Kasumi-1 (cell line): ENCODE measurements at regions not wholly inside any gene's neighbourhood (a gene's known extent, or its start where the extent isn't known, plus 50 kb on each side); places are given as distances from the start of the nearest gene placed in this dataset.

Experiments used
- DNase-seq, 2 experiments: peaks; one replicate each; lab custom pipeline; 2025; lab: John Stamatoyannopoulos, UW

DNA sequence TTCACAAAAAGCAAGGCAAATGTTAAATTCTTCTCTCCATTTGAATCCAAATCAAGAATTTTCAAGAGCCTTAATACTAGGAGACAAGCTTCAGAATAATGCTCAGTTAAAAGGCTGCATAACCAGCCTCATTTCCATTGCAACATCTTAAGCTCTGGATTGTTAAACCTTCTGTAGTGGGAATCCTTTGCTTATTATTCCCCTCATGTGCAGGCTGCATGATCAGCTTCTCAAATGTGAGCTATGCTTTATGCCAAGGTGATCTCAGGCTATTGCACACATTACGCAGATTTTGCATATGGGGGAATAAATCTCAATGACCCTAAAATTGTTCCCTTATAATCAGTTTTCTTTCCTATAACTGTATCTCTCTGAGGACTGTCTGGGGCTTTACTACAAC, 71.7 kb upstream of the CCDC196 start:
- DNase-seq = no peak

DNA sequence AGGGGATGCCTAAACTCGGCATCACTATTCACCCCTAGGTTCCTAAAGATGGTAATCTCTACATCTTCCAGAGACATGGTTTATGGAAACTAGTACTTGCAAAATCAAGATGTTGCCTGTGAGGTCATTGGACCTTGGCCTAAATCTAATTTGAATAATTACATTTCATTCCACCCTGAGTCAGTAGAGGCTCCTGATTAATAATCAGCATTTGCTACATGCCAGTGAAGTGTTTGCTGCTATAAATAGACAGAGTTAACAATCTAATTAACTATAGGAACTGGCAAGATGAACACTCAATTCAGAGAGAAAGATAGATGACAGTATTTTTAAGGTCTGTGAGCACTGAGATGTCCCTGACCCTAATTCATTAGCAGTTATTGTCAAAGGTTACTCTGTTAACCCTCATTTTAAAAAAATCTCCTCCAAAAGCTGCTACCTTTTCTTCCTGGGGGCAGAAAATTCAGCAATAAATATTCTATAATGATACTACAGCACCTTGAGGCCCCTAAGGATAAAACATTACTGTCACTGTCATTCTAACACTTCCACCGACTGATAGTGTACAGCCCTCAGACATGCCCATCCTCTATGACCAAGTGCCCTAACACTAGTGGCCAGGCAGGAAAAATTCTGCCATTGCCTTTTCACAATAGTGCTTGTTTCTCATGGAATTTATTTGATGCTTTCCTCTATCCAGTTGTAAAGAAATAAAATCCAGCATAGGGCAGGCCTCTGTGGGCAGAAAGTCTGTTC, 65.7 kb upstream of the CCDC196 start:
- no peak for DNase-seq

DNA sequence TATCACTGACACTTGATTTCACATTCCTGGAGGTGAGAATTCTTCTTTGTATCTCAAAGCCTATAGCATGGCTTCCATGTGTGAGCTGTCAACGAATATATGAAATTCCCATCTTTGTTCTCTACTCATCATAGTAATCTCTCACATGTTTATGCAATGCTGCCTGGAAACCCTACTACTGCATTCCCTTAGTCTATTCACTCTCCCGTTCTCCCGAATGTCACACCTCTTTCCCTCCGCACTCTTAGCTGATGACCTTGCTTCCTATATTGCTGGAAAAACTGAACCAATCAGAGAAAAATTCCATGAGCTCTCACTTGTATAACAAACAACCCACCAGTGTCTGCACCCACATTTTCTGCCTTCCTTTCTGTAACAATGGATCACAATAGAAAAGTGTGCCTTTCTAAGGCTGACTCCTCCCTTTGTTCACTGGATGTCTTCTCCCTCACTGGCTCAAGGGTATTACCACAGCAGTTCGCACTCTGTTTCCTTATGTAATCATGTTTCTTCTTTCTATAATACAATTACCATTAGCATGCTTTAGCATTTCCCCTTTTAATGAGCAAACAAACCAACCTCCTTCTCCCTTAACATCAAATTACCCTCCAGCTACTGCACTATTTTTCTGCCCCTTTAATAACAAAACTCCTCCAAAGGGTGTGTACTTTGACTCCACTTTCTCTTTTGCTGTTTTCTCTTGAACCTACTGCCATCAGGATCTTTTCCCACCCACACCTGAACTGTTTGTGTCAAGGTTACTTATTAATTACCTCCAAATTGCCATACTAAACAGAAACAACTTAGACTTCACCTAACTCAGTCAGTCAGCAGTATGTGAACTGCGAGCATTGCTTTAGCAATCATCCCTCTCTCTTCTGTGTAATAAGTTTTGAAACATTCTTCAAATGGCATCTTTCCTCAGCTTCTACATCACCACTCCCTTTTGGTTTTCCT, 63.9 kb upstream of the CCDC196 start:
- DNase-seq = no peak

DNA sequence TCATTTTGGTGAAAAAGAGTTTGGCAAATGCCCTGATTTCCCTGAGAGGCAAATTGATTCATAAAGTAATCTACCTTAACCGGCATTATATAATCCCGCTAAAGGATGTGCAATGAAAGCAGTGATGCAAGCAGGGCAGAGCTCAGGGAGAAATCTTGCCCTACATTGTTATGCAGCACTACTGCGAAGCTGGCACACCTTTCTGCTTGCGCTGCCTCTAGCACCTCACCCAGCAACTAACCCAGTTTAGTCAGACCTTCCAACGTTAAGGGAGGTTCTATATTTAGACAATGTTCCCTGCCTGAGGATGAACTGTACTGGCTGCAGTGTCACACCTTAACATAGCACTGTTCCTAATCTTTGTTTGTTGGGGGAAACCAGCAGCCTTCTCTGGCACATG, 60.8 kb upstream of the CCDC196 start:
- no peak for DNase-seq

DNA sequence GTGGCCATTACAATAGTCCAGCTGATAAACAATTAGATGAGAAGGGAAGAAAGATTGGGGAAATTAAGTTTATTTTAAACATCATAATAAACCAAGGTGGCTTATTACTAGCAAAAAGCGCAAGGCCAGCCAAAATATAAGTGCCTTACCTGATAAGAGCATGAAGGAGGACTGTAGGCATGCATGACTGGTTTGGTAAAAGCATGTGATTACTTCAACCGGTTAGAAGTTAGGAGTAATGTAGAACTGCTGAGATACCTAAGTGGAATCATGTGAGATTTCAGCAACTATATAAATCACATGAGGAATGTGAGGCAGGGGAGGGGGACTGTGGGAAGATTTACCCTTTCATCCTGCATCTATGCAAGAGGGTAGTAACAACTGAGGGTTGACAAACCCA, 59.7 kb upstream of the CCDC196 start:
- no peak for DNase-seq

DNA sequence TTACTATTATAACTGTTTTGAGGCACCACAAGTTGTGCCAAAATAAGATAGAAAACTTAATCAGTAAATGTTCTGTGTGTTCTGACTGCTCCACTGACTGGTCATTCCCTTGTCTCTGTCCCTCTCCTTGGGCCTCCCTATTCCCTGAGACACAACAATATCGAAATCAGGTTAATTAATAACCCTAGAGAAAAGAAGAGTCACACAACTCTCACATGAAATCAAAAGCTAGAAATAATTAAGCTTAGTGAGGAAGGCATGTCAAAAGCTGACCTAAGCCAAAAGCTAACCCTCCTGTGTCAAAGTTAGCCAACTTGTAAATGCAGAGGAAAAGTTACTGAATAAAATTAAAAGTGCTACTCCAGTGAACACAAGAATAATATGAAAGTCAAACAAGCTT, 53.8 kb upstream of the CCDC196 start:
- no peak for DNase-seq

DNA sequence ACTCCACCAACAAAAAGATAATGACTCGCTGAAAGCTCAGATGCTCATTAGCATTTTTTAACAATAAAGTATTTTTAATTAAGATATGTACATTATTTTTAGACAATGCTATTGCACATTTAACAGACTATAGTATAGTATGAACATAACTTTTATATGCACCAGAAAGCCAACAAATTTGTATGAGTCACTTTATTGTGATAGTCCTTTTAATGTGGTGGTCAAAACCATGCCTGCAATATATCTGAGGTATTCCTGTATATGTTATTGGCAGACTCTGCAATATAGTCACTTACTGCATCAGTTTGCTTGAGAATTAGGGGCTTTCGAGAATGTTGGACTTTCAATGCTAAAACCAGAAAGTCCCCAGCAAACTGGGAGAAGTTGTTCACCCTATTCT, 51.7 kb upstream of the CCDC196 start:
- DNase-seq = no peak

DNA sequence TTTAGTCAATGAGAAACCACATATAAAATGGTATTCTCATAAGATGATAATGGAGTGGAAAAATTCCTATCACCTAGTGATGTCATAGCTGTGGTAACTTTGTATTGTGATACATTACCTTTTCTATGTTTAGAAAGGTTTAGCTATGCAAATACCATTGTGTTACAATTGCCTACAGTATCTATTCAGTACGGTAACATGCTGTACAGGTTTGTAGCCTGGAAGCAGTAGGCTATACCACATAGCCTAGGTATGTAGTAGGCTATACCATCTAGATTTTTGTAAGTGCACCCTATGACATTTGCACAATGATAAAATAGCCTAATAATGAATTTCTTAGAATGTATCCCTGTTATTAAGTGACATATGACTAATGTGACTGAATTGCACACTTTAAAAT, 50.5 kb upstream of the CCDC196 start:
- no peak for DNase-seq
